Activated naive CD4-positive, alpha-beta T cell treated with anti-CD3 and anti-CD28 coated beads for 36 hours (primary cell): ENCODE measurements at regions not wholly inside any gene's neighbourhood (a gene's known extent, or its start where the extent isn't known, plus 50 kb on each side); places are given as distances from the start of the nearest gene placed in this dataset.

Source experiments
- CTCF ChIA-PET: fragments of 350-600 bp; sonication (Branson Sonifier 250); formaldehyde crosslinking; loops from one replicate; lab custom pipeline; 2021; ENCODE audit warnings: antibody characterized with exemption; lab: Charles Lee
- DNase-seq: peaks from one replicate; pipeline ENCODE4 v3.0.0-alpha.2; 2020
- H3K27ac Mint-ChIP-seq: one replicate; pipeline ENCODE4 v1.8.0; 2021; ENCODE audit warnings: mild to moderate bottlenecking, mixed read lengths
- H3K27me3 Mint-ChIP-seq: one replicate; pipeline ENCODE4 v1.8.0; 2021; ENCODE audit warnings: low read depth, mixed read lengths
- H3K36me3 Mint-ChIP-seq: one replicate; pipeline ENCODE4 v1.8.0; 2021; ENCODE audit warnings: low read depth, mixed read lengths
- H3K4me1 Mint-ChIP-seq: one replicate; pipeline ENCODE4 v1.8.0; 2021; ENCODE audit warnings: low read depth, mixed read lengths
- H3K4me3 Mint-ChIP-seq: one replicate; pipeline ENCODE4 v1.8.0; 2021; ENCODE audit warnings: mild to moderate bottlenecking, moderate library complexity, mixed read lengths
- H3K9me3 Mint-ChIP-seq: one replicate; pipeline ENCODE4 v1.8.0; 2021; ENCODE audit warnings: mixed read lengths
- intact Hi-C: fragments of 100-400 bp; cut with micrococcal nuclease; formaldehyde crosslinking; loops from one replicate; pipeline ENCODE4 v1.15.1; 2023

- DNase-seq, result no peak
- peaks cover 12% of the 10 kb centered on the region for H3K4me1 Mint-ChIP-seq
- H3K36me3 Mint-ChIP-seq, result no peaks in the 10 kb centered on the region
- H3K4me3 Mint-ChIP-seq, result no peak overlapping the region
- CTCF ChIA-PET, result interaction anchor here (0.6 kb wide), 1 partner anchor 842 kb away, joined by 3 read pairs; no protein-coding TSS in a partner anchor
- no peak overlapping the region for H3K27ac Mint-ChIP-seq
- H3K9me3 Mint-ChIP-seq, result no peaks in the 10 kb centered on the region
- intact Hi-C loops, result loop anchor here (2.0 kb wide), 1 partner anchor 32 kb away; no protein-coding TSS in a partner anchor
- no peaks in the 10 kb centered on the region for H3K27me3 Mint-ChIP-seq
These were observed 98.1 kb upstream of the TNFAIP3 start for GRCh38 chr6:137768935-137769334.

- no peaks in the 10 kb centered on the region for H3K27me3 Mint-ChIP-seq
- no peaks in the 10 kb centered on the region for H3K9me3 Mint-ChIP-seq
- H3K36me3 Mint-ChIP-seq, result no peaks in the 10 kb centered on the region
- intact Hi-C loops, result loop anchor here (2.0 to 5.0 kb wide), 2 partner anchors 33 to 948 kb away; partner anchors contain the start of gene PEX7
- H3K27ac Mint-ChIP-seq, result no peak overlapping the region
- CTCF ChIA-PET, result no interaction called here
- H3K4me1 Mint-ChIP-seq, result peaks cover 12% of the 10 kb centered on the region
- no peak for DNase-seq
- no peak overlapping the region for H3K4me3 Mint-ChIP-seq
These were observed 97.2 kb upstream of the TNFAIP3 start for GRCh38 chr6:137769797-137770362.

DNA sequence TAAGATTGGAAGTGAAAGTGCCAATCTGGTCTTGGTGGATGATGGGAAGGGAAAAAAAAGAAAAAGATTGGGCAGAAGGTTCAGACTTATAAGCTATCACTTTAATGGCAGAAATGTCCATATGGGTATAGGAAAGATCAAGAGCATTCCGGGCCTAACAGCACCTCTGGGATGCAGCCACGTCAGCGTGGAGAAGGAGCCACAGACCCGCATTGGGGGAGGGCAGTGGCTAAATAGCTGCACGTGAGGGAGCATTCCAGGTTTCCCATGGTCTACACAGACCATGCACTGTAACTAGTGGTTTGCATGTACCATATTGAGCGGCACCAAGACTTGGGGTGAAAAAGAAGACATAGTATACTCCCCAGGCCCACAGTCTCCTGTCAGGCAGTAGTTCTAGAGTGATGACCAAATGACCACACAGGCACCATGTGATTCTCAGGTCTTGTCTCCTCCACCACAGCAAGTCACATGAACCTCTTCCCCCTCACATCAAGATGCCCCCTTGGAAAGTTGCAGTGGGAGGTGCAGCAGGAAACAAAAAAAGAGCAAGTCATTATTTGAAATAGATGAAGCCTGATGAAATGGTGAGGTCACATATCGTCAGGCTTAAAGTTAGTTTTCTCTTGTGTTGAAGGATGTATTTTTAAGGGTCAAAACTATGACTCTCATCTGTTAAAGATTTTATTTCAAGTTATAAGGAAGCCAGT, 94.4 kb upstream of the TNFAIP3 start:
- DNase-seq, result no peak
- CTCF ChIA-PET, result interaction anchor here (0.9 kb wide), 1 partner anchor 64 kb away, joined by 3 read pairs; no protein-coding TSS in a partner anchor
- Mint-ChIP-seq H3K4me1 (peaks cover 10% of the 10 kb centered on the region), H3K27me3 (no peaks in the 10 kb centered on the region), H3K36me3 (no peaks in the 10 kb centered on the region), H3K27ac (no peak overlapping the region), H3K4me3 (no peak overlapping the region), H3K9me3 (no peaks in the 10 kb centered on the region)
- intact Hi-C loops, result loop anchor here (5.0 kb wide), 1 partner anchor 950 kb away; the partner anchor contains the start of gene PEX7

GRCh38 chr6:137775227-137775626, 91.8 kb upstream of the TNFAIP3 start:
- Mint-ChIP-seq H3K4me3 (no peak overlapping the region), H3K27me3 (no peaks in the 10 kb centered on the region), H3K27ac (no peak overlapping the region), H3K4me1 (no peaks in the 10 kb centered on the region), H3K36me3 (no peaks in the 10 kb centered on the region), H3K9me3 (no peaks in the 10 kb centered on the region)
- CTCF ChIA-PET, result no interaction called here
- intact Hi-C loops, result no loop called here
- no peak for DNase-seq

GRCh38 chr6:137775720-137776119, 91.3 kb upstream of the TNFAIP3 start:
- Mint-ChIP-seq H3K36me3 (no peaks in the 10 kb centered on the region), H3K4me1 (no peaks in the 10 kb centered on the region), H3K27ac (no peak overlapping the region), H3K27me3 (no peaks in the 10 kb centered on the region), H3K4me3 (no peak overlapping the region), H3K9me3 (no peaks in the 10 kb centered on the region)
- intact Hi-C loops, result no loop called here
- CTCF ChIA-PET, result no interaction called here
- DNase-seq, result no peak

DNA sequence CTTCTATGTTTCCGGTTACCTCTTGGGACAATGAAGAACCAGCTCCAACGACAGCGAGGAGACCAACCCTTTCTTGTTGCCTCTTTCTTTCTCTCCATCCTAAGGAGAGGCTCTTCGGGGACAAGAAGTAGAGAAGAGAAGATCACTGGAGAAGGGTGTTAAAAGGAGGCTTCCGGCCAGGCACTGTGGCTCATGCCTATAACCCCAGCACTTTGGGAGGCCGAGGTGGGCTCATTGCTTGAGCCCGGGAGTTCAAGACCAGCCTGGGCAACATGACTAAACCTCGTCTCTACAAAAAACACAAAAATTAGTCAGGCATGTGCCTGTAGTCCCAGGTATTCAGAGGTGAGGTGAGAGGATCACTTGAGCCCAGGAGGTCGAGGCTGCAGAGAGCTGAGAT, 90.8 kb upstream of the TNFAIP3 start:
- no peak overlapping the region for H3K4me3 Mint-ChIP-seq
- H3K9me3 Mint-ChIP-seq, result no peaks in the 10 kb centered on the region
- no peaks in the 10 kb centered on the region for H3K36me3 Mint-ChIP-seq
- no peak overlapping the region for H3K27ac Mint-ChIP-seq
- CTCF ChIA-PET, result no interaction called here
- no peaks in the 10 kb centered on the region for H3K4me1 Mint-ChIP-seq
- intact Hi-C loops, result no loop called here
- no peaks in the 10 kb centered on the region for H3K27me3 Mint-ChIP-seq
- no peak for DNase-seq

DNA sequence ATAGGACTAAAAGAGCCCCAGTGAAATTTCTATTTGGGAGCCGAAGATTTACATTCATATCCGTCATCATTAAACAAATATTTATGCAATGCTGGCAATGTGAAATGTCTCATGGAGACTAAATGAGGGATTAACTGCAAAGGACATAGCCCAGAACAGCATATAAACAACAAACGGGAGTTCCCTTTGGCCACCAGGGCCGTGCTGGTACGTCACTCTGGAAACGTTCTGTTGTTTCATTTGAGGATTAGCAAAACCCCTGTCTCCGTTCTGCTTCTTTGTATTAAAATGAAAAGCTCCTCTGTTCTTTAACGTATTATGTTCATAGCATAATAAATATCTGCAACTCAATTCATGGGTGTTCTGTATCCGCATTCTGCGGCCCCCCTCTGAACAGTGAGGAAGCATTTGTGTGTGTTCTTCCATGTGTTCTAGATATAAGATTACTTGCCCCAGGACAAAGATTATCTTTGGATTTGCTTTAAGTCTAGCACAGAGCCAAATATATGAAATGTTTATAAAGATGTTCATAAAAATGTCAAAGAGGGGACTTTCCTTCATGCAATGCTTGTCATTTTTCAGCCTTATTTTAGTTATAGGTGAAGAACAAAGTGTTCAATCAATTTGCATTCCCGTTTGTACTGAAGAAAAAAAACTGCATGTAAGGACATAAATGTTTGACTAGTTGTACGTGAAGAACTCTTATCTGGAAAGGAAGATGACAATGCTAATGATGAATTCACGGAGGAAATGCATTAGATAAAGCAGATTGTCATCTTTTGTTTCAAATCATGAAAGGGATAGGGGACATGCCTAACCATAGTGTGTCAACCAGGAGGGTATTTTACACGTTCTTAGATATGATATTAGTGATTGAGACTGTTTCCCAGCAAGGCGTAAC, 90.0 kb upstream of the TNFAIP3 start:
- Mint-ChIP-seq H3K27me3 (no peaks in the 10 kb centered on the region), H3K36me3 (no peaks in the 10 kb centered on the region), H3K27ac (no peak overlapping the region), H3K4me3 (no peak overlapping the region), H3K9me3 (no peaks in the 10 kb centered on the region), H3K4me1 (no peaks in the 10 kb centered on the region)
- intact Hi-C loops, result no loop called here
- no peak for DNase-seq
- CTCF ChIA-PET, result no interaction called here

DNA sequence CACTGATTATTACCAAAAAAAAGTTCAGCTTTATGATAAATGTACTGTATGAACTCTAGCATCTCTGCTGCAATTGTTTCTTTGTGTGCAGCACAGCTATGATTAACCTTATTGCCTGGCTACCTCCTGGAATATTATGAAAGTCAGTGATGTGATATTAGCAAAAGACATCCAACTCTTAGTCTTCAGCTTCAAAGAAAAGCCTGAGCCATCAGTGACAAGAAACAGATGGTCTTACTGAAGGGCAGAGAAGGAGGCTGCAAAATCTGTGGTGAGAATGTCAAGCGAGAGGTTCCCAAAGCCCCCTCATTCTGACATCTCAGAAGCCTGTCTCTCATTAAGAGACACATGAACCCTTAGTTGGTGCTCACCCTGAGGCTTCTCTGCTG, 89.4 kb upstream of the TNFAIP3 start:
- Mint-ChIP-seq H3K4me1 (no peaks in the 10 kb centered on the region), H3K27me3 (no peaks in the 10 kb centered on the region), H3K27ac (no peak overlapping the region), H3K36me3 (no peaks in the 10 kb centered on the region), H3K9me3 (no peaks in the 10 kb centered on the region), H3K4me3 (no peak overlapping the region)
- CTCF ChIA-PET, result no interaction called here
- intact Hi-C loops, result no loop called here
- DNase-seq, result no peak

GRCh38 chr6:137779982-137780381, 87.1 kb upstream of the TNFAIP3 start:
- Mint-ChIP-seq H3K9me3 (no peaks in the 10 kb centered on the region), H3K4me3 (no peak overlapping the region), H3K36me3 (no peaks in the 10 kb centered on the region), H3K4me1 (no peaks in the 10 kb centered on the region), H3K27me3 (no peaks in the 10 kb centered on the region), H3K27ac (no peak overlapping the region)
- intact Hi-C loops, result no loop called here
- no peak for DNase-seq
- CTCF ChIA-PET, result interaction anchor here (1.0 kb wide), 1 partner anchor 28 kb away, joined by 3 read pairs; no protein-coding TSS in a partner anchor

DNA sequence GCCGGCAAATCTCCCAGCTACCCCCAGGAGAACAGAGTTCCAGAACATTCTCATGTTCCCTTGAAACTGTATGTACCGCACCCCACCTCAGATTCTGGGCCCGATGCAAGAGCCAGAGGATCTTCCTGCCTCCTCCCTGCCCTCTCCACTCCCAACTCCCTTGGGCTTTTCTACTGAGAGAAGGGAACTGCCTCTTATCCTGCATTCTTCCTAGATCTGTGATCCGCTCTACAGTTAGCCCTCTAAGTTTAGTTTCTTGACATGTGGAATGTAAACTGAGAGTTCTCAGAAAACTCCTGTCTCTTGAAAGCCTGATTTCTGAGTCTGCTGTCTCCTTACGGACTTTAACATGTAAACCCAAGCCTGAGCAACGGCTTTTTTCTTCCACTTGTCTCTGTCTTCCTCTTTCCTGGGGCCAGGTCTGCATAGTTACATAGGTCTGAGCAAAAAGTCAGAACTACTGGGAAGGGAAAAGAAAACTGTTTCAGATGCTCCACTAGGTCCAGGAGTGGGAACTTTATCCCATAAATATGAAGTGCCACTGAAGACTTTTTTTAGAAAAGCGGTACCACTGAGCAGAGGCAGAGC, 86.5 kb upstream of the TNFAIP3 start:
- H3K36me3 Mint-ChIP-seq, result no peaks in the 10 kb centered on the region
- H3K4me1 Mint-ChIP-seq, result no peaks in the 10 kb centered on the region
- no peak for DNase-seq
- intact Hi-C loops, result no loop called here
- CTCF ChIA-PET, result interaction anchor here (0.9 kb wide), 1 partner anchor 11 kb away, joined by 4 read pairs; no protein-coding TSS in a partner anchor
- H3K4me3 Mint-ChIP-seq, result no peak overlapping the region
- H3K27ac Mint-ChIP-seq, result no peak overlapping the region
- no peaks in the 10 kb centered on the region for H3K27me3 Mint-ChIP-seq
- no peaks in the 10 kb centered on the region for H3K9me3 Mint-ChIP-seq

DNA sequence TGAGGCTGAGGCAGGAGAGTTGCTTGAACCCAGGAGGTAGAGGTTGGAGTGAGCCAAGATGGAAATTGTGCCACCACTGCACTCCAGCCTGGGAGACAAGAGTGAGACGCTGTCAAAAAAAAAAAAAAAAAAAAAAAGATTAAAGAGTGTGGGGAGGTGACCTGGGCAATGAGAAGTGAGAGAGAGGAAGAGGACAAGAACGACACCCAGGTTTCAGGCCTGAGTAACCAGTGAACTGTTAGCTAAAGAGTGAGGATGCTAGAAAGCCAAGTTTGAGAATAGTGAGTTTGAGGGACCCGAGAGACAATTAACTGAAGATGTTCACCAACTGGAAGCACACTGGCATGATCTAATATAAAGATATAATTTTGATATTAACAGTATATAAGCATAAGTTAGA, 85.4 kb upstream of the TNFAIP3 start:
- no peak for DNase-seq
- CTCF ChIA-PET, result no interaction called here
- intact Hi-C loops, result no loop called here
- Mint-ChIP-seq H3K27ac (no peak overlapping the region), H3K9me3 (no peaks in the 10 kb centered on the region), H3K27me3 (no peaks in the 10 kb centered on the region), H3K36me3 (no peaks in the 10 kb centered on the region), H3K4me3 (no peak overlapping the region), H3K4me1 (no peaks in the 10 kb centered on the region)
